CD4-positive, CD25-positive, alpha-beta regulatory T cell (primary cell): ENCODE measurements at regions not wholly inside any gene's neighbourhood (a gene's known extent, or its start where the extent isn't known, plus 50 kb on each side); places are given as distances from the start of the nearest gene placed in this dataset.
"Not testable (repeated sequence)": the region's sequence is repeated elsewhere in the genome, so short reads cannot be mapped to it uniquely, and the experiment has no call there.

Source experiments
- ATAC-seq, 2 donors: fragments of 150-1000 bp; cut with Tn5 transposase; one replicate each; pipeline ENCODE4 v1.10.0; 2021; ENCODE audit warnings: low read depth in 2 of 2, moderate number of reproducible peaks in 2 of 2, moderate library complexity in 1 of 2
- DNase-seq, 3 donors: peaks; one replicate each; pipeline versions ENCODE4 v3.0.0 to v3.0.0-alpha.2; 2012 to 2022; ENCODE audit warnings: mixed read lengths in 1 of 3
- H3K27ac ChIP-seq: one replicate; pipeline ENCODE4 v1.7.0; 2013; ENCODE audit warnings: mild to moderate bottlenecking, low read length; ENCODE audit not compliant: insufficient read depth, poor library complexity, severe bottlenecking
- H3K27me3 ChIP-seq: one replicate; pipeline ENCODE4 v1.7.0; 2013; ENCODE audit warnings: low read length; ENCODE audit not compliant: control insufficient read depth, insufficient read depth
- H3K36me3 ChIP-seq: one replicate; pipeline ENCODE4 v1.7.0; 2013; ENCODE audit warnings: mild to moderate bottlenecking, low read length, moderate library complexity; ENCODE audit not compliant: control insufficient read depth, insufficient read depth
- H3K4me1 ChIP-seq: 2 replicates; pipeline ENCODE4 v1.7.0; 2013; ENCODE audit warnings: mild to moderate bottlenecking, low read length; ENCODE audit not compliant: insufficient read depth, control insufficient read depth, poor library complexity, severe bottlenecking
- H3K4me3 ChIP-seq: one replicate; pipeline ENCODE4 v1.7.0; 2013; ENCODE audit warnings: low read depth, mild to moderate bottlenecking, low read length, moderate library complexity
- H3K9me3 ChIP-seq, 2 experiments: 1 replicate in 1 of 2; 2 replicates in 1 of 2; pipeline ENCODE4 v1.7.0; 2013; ENCODE audit warnings: low read length in 2 of 2, mild to moderate bottlenecking in 1 of 2, moderate library complexity in 1 of 2; ENCODE audit not compliant: control insufficient read depth in 2 of 2
- H3K27ac Mint-ChIP-seq, 3 donors: one replicate each; pipeline ENCODE4 v1.8.0; 2020 to 2022; ENCODE audit warnings: mild to moderate bottlenecking in 3 of 3, mixed read lengths in 3 of 3, moderate library complexity in 2 of 3
- H3K27me3 Mint-ChIP-seq: one replicate; pipeline ENCODE4 v1.8.0; 2022; ENCODE audit warnings: mild to moderate bottlenecking, mixed read lengths
- H3K36me3 Mint-ChIP-seq: one replicate; pipeline ENCODE4 v1.8.0; 2020; ENCODE audit warnings: mixed read lengths
- H3K4me1 Mint-ChIP-seq, 4 donors: one replicate each; pipeline ENCODE4 v1.8.0; 2020 to 2022; ENCODE audit warnings: mixed read lengths in 4 of 4, mild to moderate bottlenecking in 1 of 4
- H3K4me3 Mint-ChIP-seq, 4 donors: one replicate each; pipeline ENCODE4 v1.8.0; 2020 to 2022; ENCODE audit warnings: mild to moderate bottlenecking in 4 of 4, mixed read lengths in 4 of 4, moderate library complexity in 3 of 4
- H3K9me3 Mint-ChIP-seq, 7 donors: one replicate each; pipeline ENCODE4 v1.8.0; 2020 to 2022; ENCODE audit warnings: mixed read lengths in 7 of 7, mild to moderate bottlenecking in 3 of 7, moderate library complexity in 2 of 7

GRCh38 chr14:19659850-19660558 lies 53.7 kb downstream of the OR11H2 start:
- not testable (repeated sequence) for ATAC-seq, H3K4me3 ChIP-seq, H3K27me3 Mint-ChIP-seq, H3K4me3 Mint-ChIP-seq, H3K9me3 Mint-ChIP-seq, H3K9me3 ChIP-seq, H3K27me3 ChIP-seq, H3K27ac Mint-ChIP-seq, H3K4me1 Mint-ChIP-seq, H3K36me3 ChIP-seq, H3K27ac ChIP-seq, DNase-seq, H3K36me3 Mint-ChIP-seq, H3K4me1 ChIP-seq

- not testable (repeated sequence) for H3K9me3 ChIP-seq, H3K4me3 Mint-ChIP-seq, H3K4me1 Mint-ChIP-seq, H3K27me3 ChIP-seq, H3K4me1 ChIP-seq, H3K4me3 ChIP-seq, H3K27me3 Mint-ChIP-seq, H3K27ac ChIP-seq, H3K36me3 ChIP-seq, DNase-seq, H3K9me3 Mint-ChIP-seq, H3K27ac Mint-ChIP-seq, H3K36me3 Mint-ChIP-seq
- ATAC-seq, result peak in 1 of 2 donors; percentile 43
Measured at GRCh38 chr14:19658706-19659105, 55.0 kb downstream of the OR11H2 start.

- not testable (repeated sequence) for H3K4me3 ChIP-seq, H3K36me3 ChIP-seq, DNase-seq, H3K9me3 Mint-ChIP-seq, H3K4me1 ChIP-seq, H3K27me3 ChIP-seq, H3K36me3 Mint-ChIP-seq, H3K4me1 Mint-ChIP-seq, H3K27ac Mint-ChIP-seq, H3K4me3 Mint-ChIP-seq, H3K27me3 Mint-ChIP-seq, ATAC-seq, H3K9me3 ChIP-seq, H3K27ac ChIP-seq
Measured at GRCh38 chr14:19638565-19638964, 75.1 kb downstream of the OR11H2 start.

GRCh38 chr14:19638042-19638322 lies 75.7 kb downstream of the OR11H2 start:
- not testable (repeated sequence) for H3K9me3 ChIP-seq, ATAC-seq, DNase-seq, H3K36me3 ChIP-seq, H3K27me3 ChIP-seq, H3K27me3 Mint-ChIP-seq, H3K27ac Mint-ChIP-seq, H3K27ac ChIP-seq, H3K4me3 ChIP-seq, H3K4me1 Mint-ChIP-seq, H3K36me3 Mint-ChIP-seq, H3K4me1 ChIP-seq, H3K9me3 Mint-ChIP-seq, H3K4me3 Mint-ChIP-seq

GRCh38 chr14:19637285-19638041 lies 76.2 kb downstream of the OR11H2 start:
- not testable (repeated sequence) for H3K4me1 Mint-ChIP-seq

GRCh38 chr14:19613546-19613945 lies 100.1 kb downstream of the OR11H2 start:
- H3K27ac Mint-ChIP-seq, H3K9me3 Mint-ChIP-seq, H3K27me3 ChIP-seq, H3K27ac ChIP-seq, H3K4me1 Mint-ChIP-seq, H3K4me1 ChIP-seq, H3K36me3 Mint-ChIP-seq, H3K36me3 ChIP-seq, H3K4me3 Mint-ChIP-seq, H3K27me3 Mint-ChIP-seq, DNase-seq, H3K9me3 ChIP-seq, ATAC-seq, H3K4me3 ChIP-seq: not testable (repeated sequence)

More at GRCh38 chr14:19637285-19638041, 76.2 kb downstream of the OR11H2 start:
- H3K27me3 ChIP-seq, H3K4me3 ChIP-seq, H3K36me3 Mint-ChIP-seq, H3K36me3 ChIP-seq, H3K27ac Mint-ChIP-seq, H3K4me3 Mint-ChIP-seq, H3K27ac ChIP-seq, H3K4me1 ChIP-seq, H3K9me3 Mint-ChIP-seq, H3K27me3 Mint-ChIP-seq, ATAC-seq, H3K9me3 ChIP-seq, DNase-seq: not testable (repeated sequence)
